Subcutaneous abdominal adipose tissue (tissue), 5 donors: ENCODE measurements at regions not wholly inside any gene's neighbourhood (a gene's known extent, or its start where the extent isn't known, plus 50 kb on each side); places are given as distances from the start of the nearest gene placed in this dataset.

Source experiments
- H3K27ac ChIP-seq: one replicate; pipeline ENCODE4 v1.7.0; 2013; ENCODE audit warnings: low read depth, mild to moderate bottlenecking, inconsistent platforms, low read length, moderate library complexity
- H3K27me3 ChIP-seq, 5 donors: one replicate each; pipeline ENCODE4 v1.7.0; 2013; ENCODE audit warnings: low read length in 5 of 5, inconsistent platforms in 1 of 5; ENCODE audit not compliant: control insufficient read depth in 5 of 5, insufficient read depth in 4 of 5
- H3K36me3 ChIP-seq, 5 donors: one replicate each; pipeline ENCODE4 v1.7.0; 2013; ENCODE audit warnings: low read length in 5 of 5; ENCODE audit not compliant: control insufficient read depth in 5 of 5, insufficient read depth in 5 of 5
- H3K4me1 ChIP-seq, 5 donors: one replicate each; pipeline ENCODE4 v1.7.0; 2013; ENCODE audit warnings: low read length in 5 of 5, mild to moderate bottlenecking in 3 of 5, moderate library complexity in 1 of 5; ENCODE audit not compliant: control insufficient read depth in 5 of 5, insufficient read depth in 5 of 5
- H3K4me3 ChIP-seq, 5 donors: one replicate each; pipeline ENCODE4 v1.7.0; 2013; ENCODE audit warnings: low read length in 5 of 5, low read depth in 1 of 5
- H3K9ac ChIP-seq, 5 donors: one replicate each; pipeline ENCODE4 v1.7.0; 2013; ENCODE audit warnings: low read length in 5 of 5, mild to moderate bottlenecking in 4 of 5, moderate library complexity in 3 of 5
- H3K9me3 ChIP-seq, 5 donors: one replicate each; pipeline ENCODE4 v1.7.0; 2013; ENCODE audit warnings: low read length in 5 of 5; ENCODE audit not compliant: control insufficient read depth in 5 of 5
- donor health status: healthy.
- donor health status: healthy.
- donor health status: healthy.
- donor health status: healthy.
- donor health status: healthy.

DNA sequence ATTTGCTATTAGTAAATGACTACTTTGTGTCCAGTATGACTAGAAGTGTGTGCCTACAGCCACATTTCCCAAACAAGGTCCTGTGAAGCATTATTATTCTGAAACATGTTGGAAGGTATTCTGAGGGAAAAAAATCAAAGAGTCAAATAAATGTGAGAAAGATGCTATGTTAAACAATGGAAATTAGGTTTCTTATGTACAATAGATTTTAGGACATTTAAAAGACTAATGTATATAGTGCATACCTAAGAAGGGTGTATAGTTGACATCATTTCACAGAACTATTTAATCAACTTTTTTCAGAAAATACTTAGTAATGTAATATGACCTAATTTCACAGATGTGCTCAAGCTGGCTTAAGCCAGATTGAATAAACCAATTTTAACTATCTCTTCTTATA, 582.5 kb downstream of the USP25 start:
- Histone ChIP-seq H3K4me3 (no peak overlapping the region), H3K4me1 (peaks cover 0 to 2% (median 0%) of the 10 kb centered on the region in 5 donors), H3K9ac (no peak overlapping the region), H3K27me3 (no peaks in the 10 kb centered on the region), H3K27ac (no peak overlapping the region), H3K36me3 (no peaks in the 10 kb centered on the region), H3K9me3 (no peaks in the 10 kb centered on the region)

- H3K36me3 ChIP-seq = no peaks in the 10 kb centered on the region
Measured at GRCh38 chr21:16315223-16315622, 585.4 kb downstream of the USP25 start.

DNA sequence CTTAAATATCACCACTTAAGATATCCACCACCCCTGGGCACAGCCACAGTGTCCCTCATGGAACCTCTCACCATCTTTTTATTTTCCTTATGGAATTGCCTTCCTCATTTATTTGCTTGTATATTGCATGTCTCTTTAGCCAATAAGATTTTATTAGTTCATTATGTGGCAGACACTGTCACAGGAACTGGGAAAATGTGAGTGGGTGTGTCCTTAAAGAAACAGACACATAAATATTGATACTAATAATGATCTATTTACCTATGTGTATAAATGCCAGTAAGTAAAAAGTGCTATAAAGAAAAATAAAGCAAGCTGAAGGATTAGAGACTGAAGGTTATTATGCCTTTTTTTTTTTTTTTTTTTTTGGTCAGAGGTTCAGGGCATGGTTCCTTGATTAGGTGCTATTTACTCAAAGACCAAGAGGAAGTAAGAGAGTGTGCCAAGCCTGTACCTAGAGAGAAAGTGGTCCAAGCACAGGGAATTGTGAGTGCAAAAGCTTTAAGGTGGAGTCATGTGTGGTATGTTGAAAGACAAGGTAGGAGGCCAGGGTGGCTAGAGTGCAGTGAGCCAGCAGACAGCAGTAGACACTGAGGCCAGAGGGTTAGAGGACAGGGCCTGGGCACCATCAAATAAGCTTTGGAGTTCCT, 589.0 kb downstream of the USP25 start:
- no peak overlapping the region for H3K27ac ChIP-seq
- no peaks in the 10 kb centered on the region for H3K36me3 ChIP-seq
- peaks cover 0 to 6% (median 0%) of the 10 kb centered on the region in 5 donors for H3K4me1 ChIP-seq

More at GRCh38 chr21:16315223-16315622, 585.4 kb downstream of the USP25 start:
- Histone ChIP-seq H3K27me3 (no peaks in the 10 kb centered on the region), H3K9ac (no peak overlapping the region), H3K4me1 (no peaks in the 10 kb centered on the region), H3K27ac (no peak overlapping the region), H3K4me3 (no peak overlapping the region), H3K9me3 (no peaks in the 10 kb centered on the region)

GRCh38 chr21:16320110-16320509, 590.3 kb downstream of the USP25 start:
- H3K4me3 ChIP-seq = no peak overlapping the region
- no peaks in the 10 kb centered on the region for H3K27me3 ChIP-seq
- H3K36me3 ChIP-seq = no peaks in the 10 kb centered on the region
- no peaks in the 10 kb centered on the region for H3K9me3 ChIP-seq
- H3K9ac ChIP-seq = no peak overlapping the region
- H3K4me1 ChIP-seq = peaks cover 0 to 8% (median 0%) of the 10 kb centered on the region in 5 donors
- no peak overlapping the region for H3K27ac ChIP-seq

More for the DNA sequence above, 589.0 kb downstream of the USP25 start:
- Histone ChIP-seq H3K27me3 (no peaks in the 10 kb centered on the region), H3K4me3 (no peak overlapping the region), H3K9me3 (no peaks in the 10 kb centered on the region), H3K9ac (no peak overlapping the region)

DNA sequence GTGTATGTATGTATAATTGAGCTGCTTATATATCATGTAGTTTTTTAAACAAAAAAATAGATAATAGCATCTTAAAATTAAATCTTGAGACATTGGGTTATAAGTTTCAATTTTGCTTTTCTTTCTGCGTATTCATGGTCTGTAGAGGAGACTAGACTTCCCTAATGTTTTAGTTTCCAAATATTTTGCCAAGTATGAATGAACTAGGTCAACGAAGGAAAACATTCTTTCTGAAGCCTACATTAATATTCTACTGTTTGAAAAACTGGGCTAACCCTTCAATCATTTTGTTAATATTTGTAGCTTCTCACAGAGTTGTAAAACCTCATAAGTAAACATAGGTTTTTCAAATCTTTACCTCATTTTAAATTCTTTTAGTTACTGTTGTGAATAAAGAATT, 592.7 kb downstream of the USP25 start:
- Histone ChIP-seq H3K27me3 (no peaks in the 10 kb centered on the region), H3K4me1 (peaks cover 0 to 8% (median 0%) of the 10 kb centered on the region in 5 donors), H3K9me3 (no peaks in the 10 kb centered on the region), H3K4me3 (no peak overlapping the region), H3K36me3 (no peaks in the 10 kb centered on the region), H3K9ac (no peak overlapping the region), H3K27ac (no peak overlapping the region)

- no peaks in the 10 kb centered on the region for H3K36me3 ChIP-seq
- no peak overlapping the region for H3K4me3 ChIP-seq
- H3K27ac ChIP-seq = no peak overlapping the region
- H3K9me3 ChIP-seq = no peaks in the 10 kb centered on the region
- H3K27me3 ChIP-seq = no peaks in the 10 kb centered on the region
- peaks cover 0 to 8% (median 0%) of the 10 kb centered on the region in 5 donors for H3K4me1 ChIP-seq
- no peak overlapping the region for H3K9ac ChIP-seq
Measured at GRCh38 chr21:16323596-16323995, 593.8 kb downstream of the USP25 start.

GRCh38 chr21:16324630-16325029, 594.8 kb downstream of the USP25 start:
- Histone ChIP-seq H3K27ac (no peak overlapping the region), H3K4me1 (peaks cover 0 to 8% (median 0%) of the 10 kb centered on the region in 5 donors), H3K9me3 (no peaks in the 10 kb centered on the region), H3K9ac (no peak overlapping the region), H3K27me3 (no peaks in the 10 kb centered on the region), H3K4me3 (no peak overlapping the region), H3K36me3 (no peaks in the 10 kb centered on the region)

DNA sequence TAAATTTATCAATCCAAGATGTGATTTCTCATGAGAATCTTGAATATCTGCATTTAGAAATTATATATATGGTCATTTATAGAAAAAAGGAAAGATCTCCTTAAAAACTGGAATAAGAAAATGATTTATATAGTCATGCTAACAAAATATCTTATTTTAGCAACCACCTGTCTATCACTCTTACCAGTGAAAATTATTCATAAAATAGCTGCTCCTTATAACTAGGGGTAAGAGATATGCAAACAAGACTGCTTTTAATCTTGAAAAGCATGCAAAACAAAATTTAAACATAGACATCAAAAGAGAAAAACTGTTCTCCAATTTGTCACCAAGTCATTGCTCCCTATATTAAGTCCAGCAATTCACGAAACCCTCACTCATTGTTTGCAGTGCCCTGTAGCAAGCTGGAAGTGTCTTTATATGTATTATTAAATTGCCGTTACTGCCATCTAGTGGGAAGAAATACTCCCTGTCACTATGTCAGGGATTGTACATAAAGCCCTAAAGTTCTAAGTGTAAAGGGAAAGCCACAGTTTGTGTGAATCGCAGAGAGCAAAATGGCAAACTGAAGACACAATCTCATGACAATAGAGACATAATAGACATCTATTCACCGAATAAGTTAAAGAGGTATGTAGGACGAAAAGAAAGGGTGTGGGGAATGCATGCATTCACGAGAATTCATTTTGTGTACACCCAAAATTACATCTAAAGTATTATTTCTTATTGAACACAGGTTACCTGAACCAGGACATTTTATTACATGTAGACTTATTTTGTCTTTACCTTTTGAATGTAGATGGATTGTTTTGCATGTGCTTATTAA, 600.5 kb downstream of the USP25 start:
- Histone ChIP-seq H3K4me1 (peaks cover 0 to 15% (median 5%) of the 10 kb centered on the region in 5 donors), H3K36me3 (no peaks in the 10 kb centered on the region), H3K9me3 (no peaks in the 10 kb centered on the region), H3K27me3 (no peaks in the 10 kb centered on the region), H3K4me3 (peak overlapping the region; percentile 2 to 55 (median 8)), H3K27ac (no peak overlapping the region), H3K9ac (peak overlapping the region in 3 of 5 donors; percentile 30 to 72 (median 63))

DNA sequence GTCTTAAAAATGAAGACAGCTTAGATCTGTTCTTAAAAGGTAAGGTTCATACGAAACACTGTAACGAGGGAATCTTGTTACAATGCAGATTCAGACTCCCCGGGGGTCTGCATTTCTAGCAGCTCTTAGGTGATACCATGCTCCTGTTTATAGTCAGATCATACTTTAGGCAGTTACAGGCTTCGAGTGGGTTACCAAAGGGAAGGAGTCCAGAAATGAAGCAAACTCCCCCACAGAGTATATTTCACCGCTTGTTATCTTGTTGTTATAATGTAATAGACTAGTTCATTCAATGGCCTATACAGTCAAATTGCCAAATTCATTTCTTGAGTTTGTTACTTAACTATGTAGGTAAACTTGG, 601.1 kb downstream of the USP25 start:
- no peaks in the 10 kb centered on the region for H3K9me3 ChIP-seq
- peak overlapping the region in 4 of 5 donors; percentile 2 to 55 (median 7) for H3K4me3 ChIP-seq
- H3K27me3 ChIP-seq = no peaks in the 10 kb centered on the region
- peaks cover 0 to 15% (median 5%) of the 10 kb centered on the region in 5 donors for H3K4me1 ChIP-seq
- H3K36me3 ChIP-seq = no peaks in the 10 kb centered on the region
- no peak overlapping the region for H3K27ac ChIP-seq
- H3K9ac ChIP-seq = peak overlapping the region in 3 of 5 donors; percentile 30 to 72 (median 63)

- Histone ChIP-seq H3K4me3 (no peak overlapping the region), H3K36me3 (no peaks in the 10 kb centered on the region), H3K27ac (no peak overlapping the region), H3K9me3 (no peaks in the 10 kb centered on the region), H3K9ac (no peak overlapping the region), H3K4me1 (no peaks in the 10 kb centered on the region), H3K27me3 (no peaks in the 10 kb centered on the region)
Measured at GRCh38 chr21:16337266-16337665, 607.5 kb downstream of the USP25 start.
